Transverse colon (tissue), 4 donors: ENCODE measurements at regions not wholly inside any gene's neighbourhood (a gene's known extent, or its start where the extent isn't known, plus 50 kb on each side); places are given as distances from the start of the nearest gene placed in this dataset.

Source experiments
- DNase-seq: peaks from one replicate; pipeline ENCODE4 v3.0.0-alpha.2; 2019
- H3K27ac ChIP-seq, 4 donors: fragments of 200-600 bp; sonication (generic); 2 replicates each; pipeline ENCODE4 v1.5.1; 2016 to 2018; ENCODE audit warnings: inconsistent platforms in 4 of 4
- H3K27me3 ChIP-seq: fragments of 200-600 bp; sonication (generic); 2 replicates; pipeline ENCODE4 v1.5.1; 2017; ENCODE audit warnings: inconsistent platforms
- H3K36me3 ChIP-seq, 4 donors: fragments of 200-600 bp; sonication (generic); 2 replicates each; pipeline ENCODE4 v1.5.1; 2017 to 2019; ENCODE audit warnings: inconsistent platforms in 4 of 4
- H3K4me1 ChIP-seq, 4 donors: fragments of 200-600 bp; sonication (generic); 2 replicates each; pipeline ENCODE4 v1.5.1; 2017 to 2020; ENCODE audit warnings: inconsistent platforms in 4 of 4
- H3K4me3 ChIP-seq, 4 donors: fragments of 200-600 bp; sonication (generic); 1 replicate in 1 of 4; 2 replicates in 3 of 4; pipeline versions ENCODE4 v1.5.1 to v1.6.1; 2017 to 2019; ENCODE audit warnings: inconsistent platforms in 4 of 4
- H3K9me3 ChIP-seq, 2 donors: fragments of 200-600 bp; sonication (generic); 2 replicates each; pipeline ENCODE4 v1.5.1; 2017 to 2019; ENCODE audit warnings: inconsistent platforms in 2 of 2
- CTCF ChIP-seq, 5 experiments: fragments of 200-600 bp in 3 of 5; fragments of 450-650 bp in 2 of 5; sonication (generic) in 3 of 5; IDR thresholded peaks; 1 replicate in 2 of 5; 2 replicates in 3 of 5; pipeline ENCODE4 v1.5.1; 2016 to 2017; ENCODE audit warnings: antibody characterized with exemption in 5 of 5, inconsistent platforms in 3 of 5, mild to moderate bottlenecking in 2 of 5, moderate library complexity in 1 of 5
- EP300 ChIP-seq: sonication (generic); formaldehyde crosslinking; IDR thresholded peaks from one replicate; pipeline ENCODE4 v1.6.1; 2017; ENCODE audit warnings: antibody characterized with exemption, low read depth
- POLR2A ChIP-seq: fragments of 450-650 bp; IDR thresholded peaks from one replicate; pipeline ENCODE4 v1.6.1; 2016; ENCODE audit warnings: antibody characterized with exemption, mild to moderate bottlenecking, moderate library complexity
- POLR2AphosphoS5 ChIP-seq, 3 donors: sonication (generic); formaldehyde crosslinking; IDR thresholded peaks; one replicate each; pipeline ENCODE4 v1.6.1; 2016; ENCODE audit warnings: antibody characterized with exemption in 3 of 3
- WGBS, 2 donors: methylation state at CpG; one replicate each; pipeline ENCODE4 v1.1.5; 2018; ENCODE audit warnings: low coverage in 1 of 2; 5-methylcytosine and 5-hydroxymethylcytosine counted together
- in situ Hi-C, 4 donors: fragments of 200-750 bp; cut with MboI; loops; one replicate each; pipeline versions ENCODE4 v1.15.0 to v1.15.1; 2017; ENCODE audit warnings: low sequenced_read_pairs in 3 of 4, low pct_ligation_motif_present in 1 of 4, low pct_unique_long_range_greater_than_20kb in 1 of 4
- intact Hi-C: fragments of 100-400 bp; cut with DNase I; formaldehyde crosslinking; loops from one replicate; pipeline ENCODE4 v1.15.1; 2023; ENCODE audit warnings: low total_unique reads

- in situ Hi-C loops = no loop called here
- H3K27me3 ChIP-seq = no peaks in the 10 kb centered on the region
Measured at GRCh38 chr7:45394117-45394708, 180.0 kb upstream of the ADCY1 start.

GRCh38 chr7:45399069-45399468, 175.1 kb upstream of the ADCY1 start:
- no peaks in the 10 kb centered on the region for H3K36me3 ChIP-seq
- WGBS, 2 donors = 92 to 96% methylated on average over 5 to 14 of the region's 15 CpGs
- H3K9me3 ChIP-seq = no peaks in the 10 kb centered on the region
- H3K4me3 ChIP-seq = no peak overlapping the region
- in situ Hi-C loops = no loop called here
- no peaks in the 10 kb centered on the region for H3K4me1 ChIP-seq
- TF ChIP-seq POLR2A (no peak), CTCF (IDR thresholded peaks at IDR 0.05) (no peak), POLR2AphosphoS5 (IDR thresholded peaks at IDR 0.05) (no peak), EP300 (no peak)
- no peak for DNase-seq
- no peaks in the 10 kb centered on the region for H3K27me3 ChIP-seq
- H3K27ac ChIP-seq = no peak overlapping the region
- intact Hi-C loops = no loop called here

More at GRCh38 chr7:45394117-45394708, 180.0 kb upstream of the ADCY1 start:
- Histone ChIP-seq H3K27ac (no peak overlapping the region), H3K4me3 (no peak overlapping the region), H3K36me3 (no peaks in the 10 kb centered on the region), H3K9me3 (no peaks in the 10 kb centered on the region), H3K4me1 (no peaks in the 10 kb centered on the region)
- 67 to 88% methylated on average over 2 to 4 of the region's 4 CpGs for WGBS, 2 donors
- DNase-seq = no peak
- no peak for TF ChIP-seq POLR2A
- intact Hi-C loops = no loop called here

GRCh38 chr7:45400680-45401079, 173.5 kb upstream of the ADCY1 start:
- 80 to 84% methylated on average over 1 to 4 of the region's 7 CpGs for WGBS, 2 donors
- in situ Hi-C loops (no loop called here), intact Hi-C loops (no loop called here)
- H3K4me3 ChIP-seq = no peak overlapping the region
- no peak for DNase-seq
- H3K9me3 ChIP-seq = no peaks in the 10 kb centered on the region
- H3K27ac ChIP-seq = no peak overlapping the region
- no peaks in the 10 kb centered on the region for H3K4me1 ChIP-seq
- TF ChIP-seq POLR2A = no peak
- no peak for TF ChIP-seq EP300
- no peak for TF ChIP-seq POLR2AphosphoS5 (IDR thresholded peaks at IDR 0.05)
- no peak for TF ChIP-seq CTCF (IDR thresholded peaks at IDR 0.05)
- no peaks in the 10 kb centered on the region for H3K27me3 ChIP-seq
- no peaks in the 10 kb centered on the region for H3K36me3 ChIP-seq

- WGBS, 2 donors = 90% methylated on average over 2 of the region's 2 CpGs; no CpG with 5 or more reads in 1 of the 2 donors
- Histone ChIP-seq H3K4me3 (no peak overlapping the region), H3K27ac (no peak overlapping the region), H3K9me3 (no peaks in the 10 kb centered on the region), H3K36me3 (no peaks in the 10 kb centered on the region), H3K27me3 (no peaks in the 10 kb centered on the region), H3K4me1 (no peaks in the 10 kb centered on the region)
- in situ Hi-C loops (no loop called here), intact Hi-C loops (no loop called here)
- TF ChIP-seq POLR2AphosphoS5 (IDR thresholded peaks at IDR 0.05) = no peak
- no peak for TF ChIP-seq CTCF (IDR thresholded peaks at IDR 0.05)
- no peak for TF ChIP-seq POLR2A
- TF ChIP-seq EP300 = no peak
- DNase-seq = no peak
Measured at GRCh38 chr7:45401155-45401554, 173.0 kb upstream of the ADCY1 start.

GRCh38 chr7:45401851-45402250, 172.3 kb upstream of the ADCY1 start:
- Histone ChIP-seq H3K27ac (no peak overlapping the region), H3K4me1 (no peaks in the 10 kb centered on the region), H3K36me3 (no peaks in the 10 kb centered on the region), H3K9me3 (no peaks in the 10 kb centered on the region), H3K27me3 (no peaks in the 10 kb centered on the region), H3K4me3 (no peak overlapping the region)
- intact Hi-C loops = no loop called here
- TF ChIP-seq POLR2AphosphoS5 (IDR thresholded peaks at IDR 0.05) = no peak
- no peak for TF ChIP-seq EP300
- no peak for TF ChIP-seq POLR2A
- no peak for TF ChIP-seq CTCF (IDR thresholded peaks at IDR 0.05)
- WGBS, 2 donors = 40 to 57% methylated on average over 1 of the region's 1 CpG
- DNase-seq = no peak
- in situ Hi-C loops = no loop called here
